Fibroblast of lung (primary cell): ENCODE measurements at regions not wholly inside any gene's neighbourhood (a gene's known extent, or its start where the extent isn't known, plus 50 kb on each side); places are given as distances from the start of the nearest gene placed in this dataset.

Experiments
- DNase-seq, 2 donors: peaks; one replicate each; pipeline versions ENCODE4 v3.0.0 to v3.0.0-alpha.2; 2010; ENCODE audit warnings: low read depth in 2 of 2
- H2AFZ ChIP-seq: 2 replicates; pipeline ENCODE4 v1.5.1; 2012; ENCODE audit warnings: low read length, control low read depth, inconsistent platforms
- H3K27ac ChIP-seq: 2 replicates; pipeline ENCODE4 v1.5.1; 2011; ENCODE audit warnings: low read length, control low read depth; ENCODE audit not compliant: insufficient read depth
- H3K27me3 ChIP-seq: 2 replicates; pipeline ENCODE4 v1.5.1; 2011; ENCODE audit warnings: mild to moderate bottlenecking, low read length; ENCODE audit not compliant: control insufficient read depth, insufficient read depth
- H3K36me3 ChIP-seq: 2 replicates; pipeline ENCODE4 v1.5.1; 2011; ENCODE audit warnings: low read length; ENCODE audit not compliant: control insufficient read depth, insufficient read depth
- H3K4me1 ChIP-seq: 2 replicates; pipeline ENCODE4 v1.5.1; 2011; ENCODE audit warnings: low read length; ENCODE audit not compliant: control insufficient read depth, insufficient read depth; ENCODE audit errors: extremely low read depth
- H3K4me2 ChIP-seq: 2 replicates; pipeline ENCODE4 v1.5.1; 2011; ENCODE audit warnings: low read length, control low read depth; ENCODE audit not compliant: insufficient read depth; ENCODE audit errors: extremely low read depth
- H3K4me3 ChIP-seq, 4 experiments: fragments of 200-600 bp in 1 of 4; sonication (generic) in 1 of 4; replicated peaks in 1 of 4; 2 replicates each; pipeline ENCODE4 v1.5.1; 2011 to 2016; ENCODE audit warnings: low read length in 4 of 4, low read depth in 3 of 4, mild to moderate bottlenecking in 3 of 4, control low read depth in 2 of 4, inconsistent platforms in 1 of 4, mixed read lengths in 1 of 4; ENCODE audit not compliant: insufficient read depth in 1 of 4; ENCODE audit errors: control extremely low read depth in 1 of 4
- H3K79me2 ChIP-seq: 2 replicates; pipeline ENCODE4 v1.5.1; 2012; ENCODE audit warnings: mild to moderate bottlenecking, low read length, inconsistent platforms; ENCODE audit not compliant: control insufficient read depth, insufficient read depth
- H3K9ac ChIP-seq: 2 replicates; pipeline ENCODE4 v1.5.1; 2011; ENCODE audit warnings: mild to moderate bottlenecking, low read length, control low read depth; ENCODE audit not compliant: insufficient read depth
- H3K9me3 ChIP-seq: 2 replicates; pipeline ENCODE4 v1.5.1; 2012; ENCODE audit warnings: low read depth, low read length; ENCODE audit not compliant: control insufficient read depth, insufficient read depth
- H4K20me1 ChIP-seq: 2 replicates; pipeline ENCODE4 v1.5.1; 2011; ENCODE audit warnings: low read length; ENCODE audit not compliant: control insufficient read depth, insufficient read depth; ENCODE audit errors: extremely low read depth
- EZH2 ChIP-seq: IDR thresholded peaks from 2 replicates; pipeline ENCODE4 v1.5.1; 2012; ENCODE audit warnings: low read length, control low read depth, mild to moderate bottlenecking; ENCODE audit errors: missing control alignments
- TF ChIP-seq, protein P1 (sequence below), 2 donors: IDR thresholded peaks in 1 of 2; conservative IDR thresholded peaks in 1 of 2; 1 replicate in 1 of 2; 2 replicates in 1 of 2; pipeline ENCODE4 v1.5.1; 2011 to 2012; ENCODE audit warnings: low read length in 2 of 2, control low read depth in 1 of 2, inconsistent platforms in 1 of 2, low read depth in 1 of 2, mild to moderate bottlenecking in 1 of 2

DNA sequence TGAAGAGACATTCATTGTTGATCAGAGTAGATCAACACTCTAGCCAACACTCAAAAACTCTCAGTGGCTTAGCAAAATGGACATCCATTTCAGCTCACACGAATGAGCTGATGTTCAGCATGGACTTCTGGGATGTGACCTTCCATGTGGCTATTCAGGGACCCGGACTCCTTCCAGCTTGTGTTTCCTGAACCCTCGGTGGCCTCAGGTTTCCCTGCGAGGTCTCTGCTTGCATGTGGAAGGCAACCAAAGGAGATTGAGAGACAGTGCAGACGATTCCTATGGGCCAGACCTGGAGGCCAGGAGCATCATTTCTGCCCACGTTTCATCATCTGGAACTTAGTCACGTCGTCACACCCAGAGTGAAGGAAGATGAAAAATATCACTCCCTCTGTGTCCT is 1137.4 kb downstream of the TBC1D22A start:
- no peak overlapping the region for H3K4me3 ChIP-seq
- no peaks in the 10 kb centered on the region for H3K27me3 ChIP-seq
- H3K9ac ChIP-seq, result no peak overlapping the region
- no peaks in the 10 kb centered on the region for H3K9me3 ChIP-seq
- DNase-seq, result no peak
- no peaks in the 10 kb centered on the region for H3K79me2 ChIP-seq
- H3K27ac ChIP-seq, result no peak overlapping the region
- no peaks in the 10 kb centered on the region for H4K20me1 ChIP-seq
- no peak overlapping the region for H2AFZ ChIP-seq
- H3K4me2 ChIP-seq, result no peak overlapping the region
- TF ChIP-seq, protein P1, sequence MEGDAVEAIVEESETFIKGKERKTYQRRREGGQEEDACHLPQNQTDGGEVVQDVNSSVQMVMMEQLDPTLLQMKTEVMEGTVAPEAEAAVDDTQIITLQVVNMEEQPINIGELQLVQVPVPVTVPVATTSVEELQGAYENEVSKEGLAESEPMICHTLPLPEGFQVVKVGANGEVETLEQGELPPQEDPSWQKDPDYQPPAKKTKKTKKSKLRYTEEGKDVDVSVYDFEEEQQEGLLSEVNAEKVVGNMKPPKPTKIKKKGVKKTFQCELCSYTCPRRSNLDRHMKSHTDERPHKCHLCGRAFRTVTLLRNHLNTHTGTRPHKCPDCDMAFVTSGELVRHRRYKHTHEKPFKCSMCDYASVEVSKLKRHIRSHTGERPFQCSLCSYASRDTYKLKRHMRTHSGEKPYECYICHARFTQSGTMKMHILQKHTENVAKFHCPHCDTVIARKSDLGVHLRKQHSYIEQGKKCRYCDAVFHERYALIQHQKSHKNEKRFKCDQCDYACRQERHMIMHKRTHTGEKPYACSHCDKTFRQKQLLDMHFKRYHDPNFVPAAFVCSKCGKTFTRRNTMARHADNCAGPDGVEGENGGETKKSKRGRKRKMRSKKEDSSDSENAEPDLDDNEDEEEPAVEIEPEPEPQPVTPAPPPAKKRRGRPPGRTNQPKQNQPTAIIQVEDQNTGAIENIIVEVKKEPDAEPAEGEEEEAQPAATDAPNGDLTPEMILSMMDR (conservative IDR thresholded peaks at IDR 0.05 in 1 of 2, IDR thresholded peaks at IDR 0.05 in 1 of 2; ENCODE audit: low read depth in 1 of 2, low read length in 2 of 2), result no peak
- no peak for TF ChIP-seq EZH2
- no peaks in the 10 kb centered on the region for H3K4me1 ChIP-seq
- no peaks in the 10 kb centered on the region for H3K36me3 ChIP-seq

DNA sequence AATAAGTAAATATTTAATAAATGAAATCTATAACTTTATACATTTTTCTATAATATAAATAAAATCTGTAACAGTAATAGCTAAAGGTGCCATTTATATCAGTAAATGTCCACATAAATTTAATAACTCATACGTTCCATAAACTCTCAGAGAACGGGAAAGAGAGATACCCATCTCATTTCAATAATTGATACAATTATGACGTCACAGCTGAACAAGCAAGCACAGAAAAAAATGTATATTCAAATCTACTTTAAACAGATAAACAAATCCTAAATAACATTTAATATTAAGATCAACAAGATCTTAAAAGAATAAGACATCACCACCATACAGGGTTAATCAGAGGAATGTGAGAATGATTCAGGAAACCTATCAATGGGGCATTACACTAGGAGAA is 1136.5 kb downstream of the TBC1D22A start:
- no peak overlapping the region for H2AFZ ChIP-seq
- H3K27ac ChIP-seq, result no peak overlapping the region
- no peaks in the 10 kb centered on the region for H3K9me3 ChIP-seq
- TF ChIP-seq, protein P1 (conservative IDR thresholded peaks at IDR 0.05 in 1 of 2, IDR thresholded peaks at IDR 0.05 in 1 of 2; ENCODE audit: low read depth in 1 of 2, low read length in 2 of 2), result no peak
- no peak for TF ChIP-seq EZH2
- no peak for DNase-seq
- H3K4me2 ChIP-seq, result no peak overlapping the region
- no peaks in the 10 kb centered on the region for H3K36me3 ChIP-seq
- no peak overlapping the region for H3K9ac ChIP-seq
- no peaks in the 10 kb centered on the region for H3K27me3 ChIP-seq
- H3K79me2 ChIP-seq, result no peaks in the 10 kb centered on the region
- no peaks in the 10 kb centered on the region for H3K4me1 ChIP-seq
- H4K20me1 ChIP-seq, result no peaks in the 10 kb centered on the region
- H3K4me3 ChIP-seq, result no peak overlapping the region

DNA sequence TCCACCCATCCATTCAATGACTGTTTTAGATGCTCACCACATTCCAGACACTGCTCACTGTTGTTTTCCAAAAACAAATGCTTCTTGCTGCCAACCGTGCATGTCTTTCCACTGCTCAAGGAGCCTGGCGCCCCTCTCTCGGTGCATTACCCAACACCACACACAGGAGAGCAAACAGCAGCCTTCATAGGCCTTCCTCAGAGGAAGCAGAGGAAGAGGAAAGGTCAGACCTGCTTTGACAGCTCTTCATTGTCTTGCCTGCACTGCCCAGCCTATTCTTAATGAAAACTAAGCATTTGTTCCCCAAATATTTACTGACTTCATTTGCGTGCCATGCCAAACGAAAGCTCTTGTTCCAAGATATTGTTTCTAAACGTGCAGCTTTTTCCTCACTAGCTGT is 1129.2 kb downstream of the TBC1D22A start:
- Histone ChIP-seq H3K9me3 (no peaks in the 10 kb centered on the region), H3K27ac (no peak overlapping the region), H3K4me2 (no peak overlapping the region), H3K4me1 (no peaks in the 10 kb centered on the region), H3K9ac (no peak overlapping the region), H3K79me2 (no peaks in the 10 kb centered on the region), H2AFZ (no peak overlapping the region), H3K4me3 (no peak overlapping the region), H4K20me1 (no peaks in the 10 kb centered on the region), H3K27me3 (no peaks in the 10 kb centered on the region), H3K36me3 (no peaks in the 10 kb centered on the region)
- DNase-seq, result no peak
- no peak for TF ChIP-seq EZH2
- TF ChIP-seq, protein P1 (conservative IDR thresholded peaks at IDR 0.05 in 1 of 2, IDR thresholded peaks at IDR 0.05 in 1 of 2; ENCODE audit: low read depth in 1 of 2, low read length in 2 of 2), result no peak
